GM23338 (cell line): ENCODE measurements at regions not wholly inside any gene's neighbourhood (a gene's known extent, or its start where the extent isn't known, plus 50 kb on each side); places are given as distances from the start of the nearest gene placed in this dataset.

Experiments used
- CREB1 ChIP-seq: fragments of 250-450 bp; sonication (Bioruptor Pico); IDR thresholded peaks from 2 replicates; pipeline ENCODE4 v1.5.0; 2020; ENCODE audit warnings: low read depth, mild to moderate bottlenecking, moderate library complexity
- CTCF ChIP-seq, 2 experiments: fragments of 200-600 bp in 1 of 2; sonication (generic) in 1 of 2; conservative IDR thresholded peaks; 2 replicates each; pipeline versions ENCODE4 v1.5.1 to v1.6.1; 2016 to 2017; ENCODE audit warnings: antibody characterized with exemption in 2 of 2, low read depth in 2 of 2, mild to moderate bottlenecking in 2 of 2, moderate library complexity in 1 of 2
- ETS1 ChIP-seq: IDR thresholded peaks from 2 replicates; pipeline ENCODE4 v1.6.1; 2016; ENCODE audit warnings: antibody characterized with exemption
- EZH2 ChIP-seq: fragments of 200-600 bp; sonication (generic); IDR thresholded peaks from one replicate; pipeline ENCODE4 v1.8.0; 2017; ENCODE audit warnings: antibody characterized with exemption, mild to moderate bottlenecking, low read depth; ENCODE audit not compliant: unreplicated experiment
- EZH2phosphoT487 ChIP-seq: fragments of 200-600 bp; sonication (generic); IDR thresholded peaks from one replicate; pipeline ENCODE4 v1.8.1; 2018; ENCODE audit warnings: antibody characterized with exemption; ENCODE audit not compliant: unreplicated experiment
- JUNB ChIP-seq: IDR thresholded peaks from one replicate; pipeline ENCODE4 v1.6.1; 2016; ENCODE audit warnings: antibody characterized with exemption; ENCODE audit not compliant: unreplicated experiment
- POLR2AphosphoS5 ChIP-seq: IDR thresholded peaks from 2 replicates; pipeline ENCODE4 v1.6.1; 2016; ENCODE audit warnings: antibody characterized with exemption, low read depth
- REST ChIP-seq: IDR thresholded peaks from one replicate; pipeline ENCODE4 v1.6.1; 2018; ENCODE audit warnings: antibody characterized with exemption; ENCODE audit not compliant: unreplicated experiment

GRCh38 chr14:44866322-44866721 lies 95.4 kb downstream of the KLHL28 start:
- no peak for TF ChIP-seq POLR2AphosphoS5
- no peak for TF ChIP-seq CTCF (conservative IDR thresholded peaks at IDR 0.05; ENCODE audit: low read depth in 2 of 2)
- no peak for TF ChIP-seq EZH2
- no peak for TF ChIP-seq EZH2phosphoT487
- TF ChIP-seq REST, result no peak
- TF ChIP-seq CREB1 (CRISPR knock-in tag), result no peak
- TF ChIP-seq JUNB, result no peak
- TF ChIP-seq ETS1, result no peak
